H54 (cell line): ENCODE measurements at regions not wholly inside any gene's neighbourhood (a gene's known extent, or its start where the extent isn't known, plus 50 kb on each side); places are given as distances from the start of the nearest gene placed in this dataset.

Source experiments
- DNase-seq: peaks from one replicate; pipeline ENCODE4 v3.0.0; 2011; ENCODE audit warnings: low spot score, mixed read lengths; ENCODE audit not compliant: insufficient read length
- FAIRE-seq: peaks from 3 replicates; lab custom pipeline; 2011; peaks lifted over from hg19 to GRCh38; lab: Jason Lieb, UNC
- POLR2A ChIP-seq: IDR thresholded peaks from 2 replicates; pipeline ENCODE4 v1.6.1; 2011; ENCODE audit warnings: low read depth, mild to moderate bottlenecking, low read length

DNA sequence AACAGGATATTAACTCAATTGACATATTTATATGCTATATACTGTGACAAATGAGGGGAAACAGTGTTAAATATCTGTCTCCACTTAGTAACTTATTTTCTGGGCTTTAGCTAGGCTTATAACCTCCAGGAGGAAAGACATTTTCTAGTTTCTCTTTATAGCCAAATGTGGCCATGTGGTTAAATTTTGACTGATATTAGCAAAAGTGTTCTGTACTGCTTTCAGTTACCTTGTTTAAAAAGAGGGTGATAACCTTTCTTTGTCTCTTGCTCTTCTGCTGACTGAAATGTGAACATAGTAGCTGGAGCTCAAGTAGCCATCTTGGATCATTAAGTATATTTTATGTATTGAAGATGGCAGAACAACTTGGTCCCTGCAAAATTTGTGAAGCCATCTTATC lies 253.7 kb downstream of the PDHA2 start:
- FAIRE-seq (no peak), DNase-seq (no peak)
- no peak for TF ChIP-seq POLR2A

DNA sequence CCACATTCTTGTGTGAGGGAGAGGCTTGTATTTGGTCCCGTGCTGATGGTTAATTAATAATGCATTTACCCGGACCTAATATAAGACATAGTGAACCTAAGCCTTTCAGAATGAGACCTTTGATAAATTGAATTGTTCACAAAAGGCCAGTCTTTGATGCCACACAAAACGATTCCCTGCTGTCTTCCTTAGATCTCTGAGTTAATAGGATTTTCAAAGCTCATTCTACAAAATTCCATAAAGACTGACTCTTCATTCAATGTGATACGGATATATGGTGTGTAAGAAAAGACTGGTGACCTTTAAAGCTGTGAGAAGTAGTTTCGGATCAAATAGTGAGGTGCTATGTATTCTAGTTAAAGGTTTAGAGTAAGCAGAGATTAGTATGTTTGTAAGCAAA lies 254.3 kb downstream of the PDHA2 start:
- TF ChIP-seq POLR2A = no peak
- no peak for FAIRE-seq

DNA sequence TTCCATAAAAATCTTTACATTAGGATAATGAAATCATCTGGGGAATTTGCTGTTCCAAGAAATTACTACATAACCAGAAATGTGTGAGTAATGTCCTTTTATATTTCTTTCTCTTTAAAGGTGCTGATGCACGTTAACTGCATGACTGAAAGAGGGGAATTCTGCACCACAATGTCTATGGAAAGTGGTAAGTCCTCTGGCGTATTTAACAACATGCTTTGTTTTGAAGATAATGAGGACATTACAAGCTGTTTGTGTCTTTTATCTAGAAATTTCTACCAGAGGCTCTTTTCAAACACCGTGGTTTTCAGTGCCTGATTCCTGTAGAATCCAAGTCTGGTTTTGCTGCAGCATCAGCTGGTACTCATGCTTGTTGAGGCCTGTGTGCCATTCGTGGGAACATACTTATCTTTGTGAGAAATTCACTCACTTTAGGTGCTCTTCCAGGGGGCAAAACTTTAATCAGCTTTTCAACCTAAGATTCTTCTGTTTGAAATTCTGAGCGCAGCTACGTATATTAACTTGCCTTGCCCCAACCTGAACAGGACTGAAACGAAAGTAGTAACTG lies 257.2 kb downstream of the PDHA2 start:
- TF ChIP-seq POLR2A = no peak
- DNase-seq = no peak
- no peak for FAIRE-seq

More for the DNA sequence above, 254.3 kb downstream of the PDHA2 start:
- DNase-seq = no peak

DNA sequence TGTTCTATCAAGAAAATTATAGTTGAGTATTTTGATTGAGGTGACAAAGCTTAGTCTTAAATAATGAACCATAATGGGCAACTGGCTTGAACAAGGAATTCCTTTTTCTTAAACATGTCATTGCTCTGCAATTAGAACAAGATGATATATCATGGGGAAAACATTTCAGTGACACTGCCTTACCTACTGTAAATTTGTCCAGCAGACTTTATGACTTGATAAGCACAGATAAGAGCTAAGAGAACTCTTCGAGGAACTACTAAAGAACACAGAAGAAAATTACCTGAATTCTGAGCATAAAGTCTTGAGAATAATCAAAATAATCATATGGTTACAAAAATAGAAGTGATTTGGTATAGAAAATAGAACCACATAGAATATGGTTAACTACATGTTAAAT lies 257.8 kb downstream of the PDHA2 start:
- no peak for TF ChIP-seq POLR2A
- DNase-seq = no peak
- no peak for FAIRE-seq

DNA sequence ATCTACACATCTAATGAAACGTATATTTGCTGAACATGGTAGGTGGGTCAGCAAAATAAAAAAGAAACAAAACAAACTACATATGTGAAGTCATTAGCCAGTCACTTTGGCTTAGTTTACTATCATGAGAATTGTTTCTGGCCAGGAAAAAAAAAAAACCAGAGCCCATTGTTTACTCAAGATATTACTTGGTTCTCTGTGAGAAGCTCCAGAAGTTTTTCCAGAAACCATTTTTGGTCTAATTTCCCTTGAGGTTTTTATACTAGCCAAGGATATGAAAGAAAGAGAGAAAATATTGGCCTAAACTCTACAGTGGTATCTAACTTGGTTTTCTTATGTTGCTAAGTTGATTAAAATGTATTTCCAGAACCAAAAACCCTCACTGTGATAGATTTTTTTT lies 259.1 kb downstream of the PDHA2 start:
- FAIRE-seq (no peak), DNase-seq (no peak)
- no peak for TF ChIP-seq POLR2A

DNA sequence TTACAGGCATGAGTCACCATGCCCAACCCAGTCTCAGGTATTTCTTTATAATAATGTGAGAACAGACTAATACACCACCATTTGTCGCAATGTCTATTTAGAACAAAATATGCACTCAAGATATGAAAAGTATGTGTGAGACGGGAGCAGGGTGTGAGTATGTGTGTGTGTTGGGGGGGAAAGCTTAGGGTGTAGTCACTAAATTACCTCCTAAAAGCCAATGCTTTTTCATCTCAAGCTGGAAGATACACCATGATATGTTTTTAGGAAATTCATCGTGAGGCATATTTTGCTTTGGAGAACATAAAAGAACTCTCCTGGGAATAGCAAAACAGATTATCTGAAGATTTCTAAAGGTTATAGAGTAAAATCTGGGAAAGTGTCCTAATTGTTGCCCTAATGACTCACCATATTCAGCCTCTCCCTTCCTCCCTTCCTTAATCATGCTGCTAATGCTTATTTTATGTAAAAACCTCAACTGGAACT lies 262.7 kb downstream of the PDHA2 start:
- FAIRE-seq (no peak), DNase-seq (no peak)
- TF ChIP-seq POLR2A = no peak

DNA sequence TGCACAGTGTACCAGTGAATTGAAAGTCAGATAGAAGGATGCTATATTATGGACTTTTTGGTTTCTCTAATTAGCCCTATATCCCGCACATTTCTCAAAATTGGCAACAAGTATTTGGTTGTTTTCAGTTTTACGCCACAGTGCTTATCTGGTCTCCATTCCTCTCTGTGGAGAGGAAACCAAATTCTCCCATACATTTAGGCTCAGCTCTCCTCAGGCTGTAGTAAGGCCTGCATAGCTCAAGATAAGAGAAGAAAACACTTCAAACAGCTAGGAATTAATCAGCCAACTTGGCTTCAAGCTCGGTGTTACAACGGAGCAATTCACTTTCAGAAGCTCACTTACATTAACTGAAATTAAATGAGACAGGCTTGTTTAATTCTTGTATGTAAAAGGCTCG lies 263.2 kb downstream of the PDHA2 start:
- TF ChIP-seq POLR2A = no peak
- DNase-seq (no peak), FAIRE-seq (no peak)

DNA sequence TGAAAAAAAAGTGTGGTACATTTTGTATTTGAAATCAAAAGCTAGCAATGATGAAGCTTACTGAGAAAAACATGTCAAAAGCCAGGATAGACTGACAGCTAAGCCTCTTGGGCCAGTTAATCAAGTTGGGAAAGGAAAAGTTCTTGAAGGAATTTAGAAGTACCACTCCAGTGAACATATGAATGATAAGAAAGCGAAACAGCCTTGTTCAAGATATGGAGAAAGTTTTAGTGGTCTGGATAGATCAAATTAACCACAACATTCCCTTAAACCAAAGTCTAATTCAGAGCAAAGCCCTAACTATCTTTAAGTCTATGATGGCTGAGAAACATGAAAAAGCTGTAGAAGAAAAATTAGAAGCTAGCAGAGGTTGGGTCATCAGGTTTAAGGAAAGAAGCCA lies 268.3 kb downstream of the PDHA2 start:
- no peak for FAIRE-seq
- DNase-seq = no peak
- no peak for TF ChIP-seq POLR2A

DNA sequence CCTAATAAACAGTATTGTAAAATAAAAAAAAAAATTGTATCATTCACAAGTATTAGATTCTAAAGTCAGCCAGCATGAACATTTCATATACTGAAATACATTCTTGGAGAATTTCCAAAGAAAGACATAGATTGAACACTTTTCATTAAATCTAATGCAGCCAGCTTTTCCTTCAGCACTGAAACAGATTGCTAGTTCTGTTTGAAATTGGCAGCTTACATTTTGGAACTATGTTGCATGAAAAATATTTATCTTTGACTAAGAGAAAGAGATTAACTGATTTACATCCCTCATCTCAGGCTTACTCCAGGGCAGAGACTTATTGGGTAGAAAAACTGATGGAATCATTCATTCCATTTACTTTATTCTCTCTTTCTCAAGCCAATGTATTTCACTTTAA lies 272.7 kb downstream of the PDHA2 start:
- DNase-seq (no peak), FAIRE-seq (no peak)
- TF ChIP-seq POLR2A = no peak

DNA sequence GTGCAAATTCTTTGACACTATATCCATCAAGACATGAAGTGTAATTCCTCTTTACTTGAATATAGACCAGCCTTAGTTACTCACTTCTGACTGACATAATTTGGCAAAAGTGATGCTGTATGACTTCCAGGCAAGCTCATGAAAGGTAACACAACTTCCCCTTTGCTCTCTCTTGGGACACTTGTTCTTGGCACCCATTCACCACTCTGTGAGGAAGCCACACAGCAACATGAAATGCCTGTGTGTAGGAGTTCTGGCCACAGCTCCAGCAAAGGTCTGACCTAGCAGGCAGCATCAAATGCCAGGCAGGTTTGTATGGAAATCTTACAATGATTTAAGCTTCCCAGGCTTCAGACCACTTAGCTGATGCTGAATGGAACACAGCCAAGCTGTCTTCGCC lies 280.3 kb downstream of the PDHA2 start:
- DNase-seq (no peak), FAIRE-seq (no peak)
- no peak for TF ChIP-seq POLR2A

DNA sequence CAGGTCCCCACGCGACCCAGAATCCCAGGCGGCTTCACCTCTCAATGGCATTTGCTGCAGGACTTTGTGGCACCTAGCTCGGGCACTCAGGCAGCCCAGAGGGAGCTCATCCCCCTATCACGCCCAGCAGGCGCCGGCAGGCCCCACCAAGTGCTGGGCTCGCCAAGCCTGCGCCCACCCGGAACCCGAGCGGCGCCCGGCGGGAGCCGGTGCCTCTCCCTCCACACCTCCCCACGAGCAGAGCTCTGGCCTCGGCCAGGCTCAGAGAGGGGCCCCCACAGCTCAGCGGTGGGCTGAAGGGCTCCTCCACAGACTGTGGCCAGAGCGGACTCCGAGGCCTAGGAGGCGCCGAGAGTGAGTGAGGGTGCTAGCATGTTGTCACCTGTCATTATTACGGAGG lies 286.3 kb downstream of the PDHA2 start:
- FAIRE-seq (no peak), DNase-seq (no peak)
- TF ChIP-seq POLR2A = no peak

DNA sequence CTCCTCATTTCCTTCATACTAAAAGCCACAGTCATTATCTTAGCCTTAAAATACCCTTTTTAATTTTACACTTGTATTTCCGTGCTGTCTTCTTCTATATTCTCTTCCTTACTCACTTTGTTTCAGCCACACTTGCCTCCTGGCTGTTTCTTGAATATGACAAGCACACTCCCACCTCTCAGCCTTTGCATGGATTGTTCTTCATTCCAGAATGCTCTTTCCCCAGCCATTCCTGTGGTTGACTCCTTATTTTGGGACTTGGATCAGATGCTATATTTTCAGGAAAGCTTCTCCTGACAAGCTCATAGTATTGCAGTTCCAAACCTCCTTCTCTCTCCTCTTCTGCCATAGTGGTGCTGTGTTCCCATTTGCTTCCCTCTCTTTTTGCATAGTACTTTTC lies 291.3 kb downstream of the PDHA2 start:
- no peak for TF ChIP-seq POLR2A
- FAIRE-seq = no peak
- DNase-seq = no peak

DNA sequence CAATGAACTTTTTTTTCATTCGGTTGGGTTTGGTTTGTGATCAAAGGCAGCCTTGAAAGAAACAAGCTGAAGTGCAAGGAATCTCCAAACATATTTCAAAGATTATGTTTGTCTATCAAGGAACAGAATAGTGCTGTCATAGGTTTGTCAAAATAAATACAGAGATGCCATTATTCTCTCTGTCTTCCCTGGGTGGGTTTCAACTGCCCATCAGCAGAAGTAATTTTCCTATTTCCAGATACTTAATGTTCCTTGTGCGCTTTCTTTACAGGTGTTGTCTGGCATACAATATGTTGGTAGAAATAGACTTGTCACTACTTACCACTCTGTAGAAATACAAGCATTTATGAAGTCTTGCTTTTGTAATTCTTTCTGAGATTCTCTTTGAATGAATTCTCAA lies 294.9 kb downstream of the PDHA2 start:
- TF ChIP-seq POLR2A = no peak
- no peak for DNase-seq
- FAIRE-seq = no peak

DNA sequence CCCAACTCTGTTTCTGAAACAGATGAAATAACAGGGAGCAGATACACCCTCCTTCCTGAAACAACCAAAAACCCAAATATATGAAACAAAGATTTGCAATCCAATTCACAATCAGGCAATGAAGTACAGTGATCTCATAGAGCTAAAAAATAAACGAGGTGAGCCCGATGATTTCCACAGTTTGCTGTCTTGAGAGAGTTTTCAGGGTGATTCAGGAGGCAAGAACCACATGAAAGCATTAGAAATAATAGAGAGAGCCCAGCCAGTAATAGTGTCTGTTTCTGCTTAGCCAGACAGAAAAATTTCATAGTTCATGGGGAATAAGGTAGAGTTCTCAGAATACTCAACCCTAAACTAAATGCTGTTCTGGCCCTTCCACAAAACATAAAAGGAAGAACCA lies 296.2 kb downstream of the PDHA2 start:
- FAIRE-seq (no peak), DNase-seq (no peak)
- no peak for TF ChIP-seq POLR2A

DNA sequence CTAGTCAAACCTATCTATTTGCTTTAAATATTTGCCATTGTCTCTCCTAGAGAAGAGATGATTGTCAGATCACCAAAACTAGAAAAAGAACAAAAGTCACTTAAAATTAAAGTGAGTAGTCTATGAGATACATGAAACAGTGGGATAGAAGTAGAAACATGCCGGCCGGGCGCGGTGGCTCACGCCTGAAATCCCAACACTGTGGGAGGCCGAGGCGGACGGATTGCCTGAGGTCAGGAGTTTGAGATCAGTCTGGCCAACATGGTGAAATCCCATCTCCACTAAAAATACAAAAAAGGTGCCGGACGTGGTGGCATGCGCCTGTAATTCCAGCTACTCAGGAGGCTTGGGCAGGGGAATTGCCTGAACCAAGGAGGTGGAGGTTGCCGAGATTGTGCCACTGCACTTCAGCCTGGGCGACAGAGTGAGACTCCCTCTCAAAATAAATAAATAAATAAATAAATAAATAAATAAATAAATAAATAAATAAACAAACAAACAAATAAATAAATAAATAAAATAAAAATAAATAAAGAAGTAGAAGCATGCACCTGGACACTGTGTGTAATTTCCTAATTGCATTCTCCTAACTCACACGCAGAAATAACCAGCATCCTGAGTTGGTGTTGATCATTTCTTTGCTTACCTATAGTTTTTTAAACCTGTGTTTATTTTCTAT lies 299.5 kb downstream of the PDHA2 start:
- TF ChIP-seq POLR2A = no peak
- FAIRE-seq (no peak), DNase-seq (no peak)

DNA sequence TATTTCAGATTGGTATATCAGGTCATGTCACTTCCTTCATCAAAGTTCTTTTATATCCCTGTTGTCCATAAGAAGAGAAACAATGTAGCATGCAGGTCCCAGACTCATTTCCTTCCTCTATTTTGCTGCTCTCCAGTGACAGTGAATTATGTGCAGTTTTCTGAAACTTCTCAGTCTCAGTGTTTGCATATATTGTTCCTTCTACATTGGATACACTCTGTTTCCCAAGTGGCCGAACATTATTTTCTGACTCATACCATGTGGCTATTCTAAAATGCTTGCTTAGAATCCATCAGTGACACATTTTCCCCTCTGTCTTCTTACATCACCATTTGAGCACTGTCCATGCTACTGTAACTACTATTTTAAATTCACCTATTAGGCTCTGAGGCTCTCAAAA lies 305.7 kb downstream of the PDHA2 start:
- no peak for FAIRE-seq
- no peak for TF ChIP-seq POLR2A
- DNase-seq = no peak
